ENCODE measurements at regions not wholly inside any gene's neighbourhood (a gene's known extent, or its start where the extent isn't known, plus 50 kb on each side); places are given as distances from the start of the nearest gene placed in this dataset.

GRCh38 chr4:66640233-66640990 is 904.9 kb downstream of the CENPC start:
- Histone ChIP-seq H3K9me3 (no peaks in the 10 kb centered on the region), H3K4me1 (no peaks in the 10 kb centered on the region), H3K4me3 (no peak overlapping the region), H3K27me3 (no peaks in the 10 kb centered on the region), H3K27ac (no peak overlapping the region), H3K36me3 (no peaks in the 10 kb centered on the region)
- intact Hi-C loops (cut with DNase I) = no loop called here
- DNase-seq (no peak), ATAC-seq (no peak)
- TF ChIP-seq CTCF (IDR thresholded peaks at IDR 0.05) = no peak

GRCh38 chr4:66639361-66639760 is 905.9 kb downstream of the CENPC start:
- H3K27ac ChIP-seq = no peak overlapping the region
- ATAC-seq (no peak), DNase-seq (no peak)
- no peaks in the 10 kb centered on the region for H3K36me3 ChIP-seq
- H3K27me3 ChIP-seq = no peaks in the 10 kb centered on the region
- H3K4me1 ChIP-seq = no peaks in the 10 kb centered on the region
- H3K4me3 ChIP-seq = no peak overlapping the region
- intact Hi-C loops (cut with DNase I) = no loop called here
- H3K9me3 ChIP-seq = no peaks in the 10 kb centered on the region
- TF ChIP-seq CTCF (IDR thresholded peaks at IDR 0.05) = no peak

- DNase-seq (no peak), ATAC-seq (no peak)
- Histone ChIP-seq H3K4me3 (no peak overlapping the region), H3K36me3 (no peaks in the 10 kb centered on the region), H3K27me3 (no peaks in the 10 kb centered on the region), H3K9me3 (no peaks in the 10 kb centered on the region), H3K4me1 (no peaks in the 10 kb centered on the region), H3K27ac (no peak overlapping the region)
- intact Hi-C loops (cut with DNase I) = no loop called here
- no peak for TF ChIP-seq CTCF (IDR thresholded peaks at IDR 0.05)
These were observed 909.0 kb downstream of the CENPC start for GRCh38 chr4:66636349-66636748.

- intact Hi-C loops (cut with DNase I) = no loop called here
- Histone ChIP-seq H3K4me3 (no peak overlapping the region), H3K27ac (no peak overlapping the region), H3K4me1 (no peaks in the 10 kb centered on the region), H3K27me3 (no peaks in the 10 kb centered on the region), H3K9me3 (no peaks in the 10 kb centered on the region), H3K36me3 (no peaks in the 10 kb centered on the region)
- DNase-seq = no peak
- no peak for ATAC-seq
- TF ChIP-seq CTCF (IDR thresholded peaks at IDR 0.05) = no peak
These were observed 911.8 kb downstream of the CENPC start for GRCh38 chr4:66633477-66633876.

GRCh38 chr4:66629927-66630326 is 915.4 kb downstream of the CENPC start:
- TF ChIP-seq CTCF (IDR thresholded peaks at IDR 0.05) = no peak
- H3K36me3 ChIP-seq = no peaks in the 10 kb centered on the region
- H3K27ac ChIP-seq = no peak overlapping the region
- H3K9me3 ChIP-seq = no peaks in the 10 kb centered on the region
- no peaks in the 10 kb centered on the region for H3K4me1 ChIP-seq
- H3K27me3 ChIP-seq = no peaks in the 10 kb centered on the region
- H3K4me3 ChIP-seq = no peak overlapping the region
- ATAC-seq (no peak), DNase-seq (no peak)
- intact Hi-C loops (cut with DNase I) = no loop called here
